ENCODE measurements at regions not wholly inside any gene's neighbourhood (a gene's known extent, or its start where the extent isn't known, plus 50 kb on each side); places are given as distances from the start of the nearest gene placed in this dataset.
A peak's percentile ranks its signal among the peaks of the same experiment; 100 is the strongest.

GRCh38 chr16:74169687-74170376 is 126.8 kb upstream of the PSMD7 start:
- DNase-seq (ENCODE audit: low spot score) = no peak

- DNase-seq (ENCODE audit: low spot score) = no peak
These were observed 127.5 kb upstream of the PSMD7 start for GRCh38 chr16:74169066-74169465.

GRCh38 chr16:74168445-74168844 is 128.2 kb upstream of the PSMD7 start:
- no peak for DNase-seq (ENCODE audit: low spot score)

GRCh38 chr16:74166456-74166855 is 130.2 kb upstream of the PSMD7 start:
- no peak for DNase-seq (ENCODE audit: low spot score)

- no peak for DNase-seq (ENCODE audit: low spot score)
These were observed 131.0 kb upstream of the PSMD7 start for GRCh38 chr16:74165566-74166080.

- DNase-seq (ENCODE audit: low spot score) = no peak
These were observed 135.9 kb upstream of the PSMD7 start for GRCh38 chr16:74160759-74161158.

- no peak for DNase-seq (ENCODE audit: low spot score)
These were observed 142.8 kb upstream of the PSMD7 start for GRCh38 chr16:74153773-74154172.

- DNase-seq (ENCODE audit: low spot score) = no peak
These were observed 150.0 kb upstream of the PSMD7 start for GRCh38 chr16:74146643-74147042.

- no peak for DNase-seq (ENCODE audit: low spot score)
These were observed 153.4 kb upstream of the PSMD7 start for GRCh38 chr16:74143171-74143570.

GRCh38 chr16:74141015-74141414 is 155.6 kb upstream of the PSMD7 start:
- DNase-seq (ENCODE audit: low spot score) = no peak

GRCh38 chr16:74140557-74140956 is 156.1 kb upstream of the PSMD7 start:
- no peak for DNase-seq (ENCODE audit: low spot score)

- no peak for DNase-seq (ENCODE audit: low spot score)
These were observed 172.8 kb upstream of the PSMD7 start for GRCh38 chr16:74123826-74124225.

GRCh38 chr16:74123195-74123594 is 173.4 kb upstream of the PSMD7 start:
- no peak for DNase-seq (ENCODE audit: low spot score)

- DNase-seq (ENCODE audit: low spot score) = no peak
These were observed 178.8 kb upstream of the PSMD7 start for GRCh38 chr16:74117798-74118197.

GRCh38 chr16:74113545-74113944 is 183.1 kb upstream of the PSMD7 start:
- DNase-seq (ENCODE audit: low spot score) = no peak

GRCh38 chr16:74111456-74111982 is 185.1 kb upstream of the PSMD7 start:
- DNase-seq (ENCODE audit: low spot score) = no peak

GRCh38 chr16:74107795-74108610 is 188.6 kb upstream of the PSMD7 start:
- peak; percentile 18 for DNase-seq (ENCODE audit: low spot score)

GRCh38 chr16:74104022-74104421 is 192.6 kb upstream of the PSMD7 start:
- no peak for DNase-seq (ENCODE audit: low spot score)

GRCh38 chr16:74101379-74102137 is 195.1 kb upstream of the PSMD7 start:
- DNase-seq (ENCODE audit: low spot score) = no peak

- no peak for DNase-seq (ENCODE audit: low spot score)
These were observed 196.0 kb upstream of the PSMD7 start for GRCh38 chr16:74100395-74101326.

- DNase-seq (ENCODE audit: low spot score) = no peak
These were observed 197.1 kb upstream of the PSMD7 start for GRCh38 chr16:74099530-74099929.
